Panc1 (cell line): ENCODE measurements at regions not wholly inside any gene's neighbourhood (a gene's known extent, or its start where the extent isn't known, plus 50 kb on each side); places are given as distances from the start of the nearest gene placed in this dataset.

Experiments used
- ATAC-seq: fragments of 200-7000 bp; cut with Tn5 transposase; 2 replicates; pipeline ENCODE4 v1.9.1; 2020; ENCODE audit warnings: mild to moderate bottlenecking, moderate library complexity
- BruUV-seq: library from RNA; stranded (reverse); fragments of 400-500 nt; replicated peaks from 2 replicates; lab custom pipeline; 2021; lab: Mats Ljungman, UMichigan
- CTCF ChIA-PET: fragments of 300-600 bp; sonication (Branson Sonifier 250); formaldehyde crosslinking; loops from one replicate; lab custom pipeline; 2022; ENCODE audit warnings: antibody characterized with exemption; lab: Charles Lee
- POLR2A ChIA-PET: fragments of 300-600 bp; sonication (Branson Sonifier 250); formaldehyde crosslinking; loops from one replicate; lab custom pipeline; 2022; ENCODE audit warnings: antibody characterized with exemption; lab: Charles Lee
- DNase-seq: peaks from one replicate; pipeline ENCODE4 v3.0.0-alpha.2; 2010; ENCODE audit warnings: low read depth, low spot score
- H3K27ac ChIP-seq: 2 replicates; pipeline ENCODE4 v1.5.1; 2011; ENCODE audit warnings: mild to moderate bottlenecking, low read length, inconsistent platforms
- H3K27me3 ChIP-seq: fragments of 200-500 bp; sonication (Bioruptor generic); 2 replicates; pipeline ENCODE4 v1.6.0; 2014; ENCODE audit warnings: low read length, inconsistent platforms; ENCODE audit not compliant: control insufficient read depth, insufficient read depth
- H3K36me3 ChIP-seq: fragments of 200-500 bp; sonication (Bioruptor generic); 2 replicates; pipeline ENCODE4 v1.5.1; 2014; ENCODE audit warnings: inconsistent platforms, mild to moderate bottlenecking, low read length, moderate library complexity; ENCODE audit not compliant: control insufficient read depth, insufficient read depth
- H3K4me1 ChIP-seq: 2 replicates; pipeline ENCODE4 v1.5.1; 2011; ENCODE audit warnings: inconsistent platforms, mild to moderate bottlenecking, low read length, moderate library complexity; ENCODE audit not compliant: control insufficient read depth, insufficient read depth
- H3K4me3 ChIP-seq, 2 experiments: 2 replicates each; pipeline ENCODE4 v1.5.1; 2011 to 2012; ENCODE audit warnings: low read depth in 2 of 2, low read length in 2 of 2, mild to moderate bottlenecking in 2 of 2, inconsistent platforms in 1 of 2, moderate library complexity in 1 of 2
- H3K9me3 ChIP-seq: fragments of 200-500 bp; sonication (Bioruptor generic); 2 replicates; pipeline ENCODE4 v1.5.1; 2014; ENCODE audit warnings: low read depth, mild to moderate bottlenecking, inconsistent platforms, low read length, moderate library complexity; ENCODE audit not compliant: control insufficient read depth, insufficient read depth
- POLR2AphosphoS5 ChIP-seq: IDR thresholded peaks from 2 replicates; pipeline ENCODE4 v1.6.1; 2012; ENCODE audit warnings: mild to moderate bottlenecking, low read depth, low read length, moderate library complexity
- SIN3A ChIP-seq: IDR thresholded peaks from 2 replicates; pipeline ENCODE4 v1.6.1; 2012; ENCODE audit warnings: low read depth, mild to moderate bottlenecking, low read length, moderate library complexity, borderline replicate concordance; ENCODE audit not compliant: insufficient read depth
- TCF7L2 ChIP-seq: IDR thresholded peaks from 2 replicates; pipeline ENCODE4 v1.6.1; 2011; ENCODE audit warnings: mild to moderate bottlenecking, low read depth, low read length, inconsistent platforms
- in situ Hi-C: cut with HindIII; loops from 2 replicates; pipeline ENCODE4 v1.10.0; 2016; ENCODE audit warnings: low sequenced_read_pairs, low pct_unique_long_range_greater_than_20kb
- intact Hi-C: fragments of 100-400 bp; cut with micrococcal nuclease; formaldehyde crosslinking; loops from one replicate; pipeline ENCODE4 v1.10.0; 2022; ENCODE audit not compliant: unreplicated experiment
- TF ChIP-seq, protein P1 (sequence below), 2 experiments: IDR thresholded peaks; 2 replicates each; pipeline ENCODE4 v1.6.1; 2011 to 2012; ENCODE audit warnings: low read depth in 2 of 2, control low read depth in 1 of 2, low read length in 1 of 2, mild to moderate bottlenecking in 1 of 2, moderate library complexity in 1 of 2; ENCODE audit not compliant: insufficient read depth in 1 of 2
- TF ChIP-seq, protein P2 (sequence below): fragments of 450-650 bp; IDR thresholded peaks from 2 replicates; pipeline ENCODE4 v1.5.1; 2017; ENCODE audit warnings: mild to moderate bottlenecking

DNA sequence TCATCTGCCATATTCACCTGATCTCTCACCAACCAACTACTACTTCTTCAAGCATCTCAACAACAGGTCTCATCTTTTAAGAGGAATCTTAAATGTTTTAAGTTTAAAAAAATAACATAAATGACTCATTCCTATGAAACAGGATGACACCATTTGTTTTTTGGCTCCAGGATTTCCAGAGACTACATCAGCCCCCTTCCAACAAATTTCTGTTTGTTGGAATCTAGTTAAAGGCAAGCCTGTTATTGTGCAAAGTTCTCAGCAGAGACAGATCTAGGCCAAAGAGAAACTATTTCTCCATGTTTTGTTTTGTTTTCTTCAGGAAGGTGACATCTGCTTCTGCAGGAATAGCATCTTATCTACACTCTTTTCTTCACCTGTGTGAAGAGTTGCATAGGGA is 204.8 kb upstream of the SH3BP4 start:
- ATAC-seq (no peak), DNase-seq (no peak)
- intact Hi-C loops: no loop called here
- ChIA-PET POLR2A (no interaction called here), CTCF (no interaction called here)
- TF ChIP-seq, protein P1, sequence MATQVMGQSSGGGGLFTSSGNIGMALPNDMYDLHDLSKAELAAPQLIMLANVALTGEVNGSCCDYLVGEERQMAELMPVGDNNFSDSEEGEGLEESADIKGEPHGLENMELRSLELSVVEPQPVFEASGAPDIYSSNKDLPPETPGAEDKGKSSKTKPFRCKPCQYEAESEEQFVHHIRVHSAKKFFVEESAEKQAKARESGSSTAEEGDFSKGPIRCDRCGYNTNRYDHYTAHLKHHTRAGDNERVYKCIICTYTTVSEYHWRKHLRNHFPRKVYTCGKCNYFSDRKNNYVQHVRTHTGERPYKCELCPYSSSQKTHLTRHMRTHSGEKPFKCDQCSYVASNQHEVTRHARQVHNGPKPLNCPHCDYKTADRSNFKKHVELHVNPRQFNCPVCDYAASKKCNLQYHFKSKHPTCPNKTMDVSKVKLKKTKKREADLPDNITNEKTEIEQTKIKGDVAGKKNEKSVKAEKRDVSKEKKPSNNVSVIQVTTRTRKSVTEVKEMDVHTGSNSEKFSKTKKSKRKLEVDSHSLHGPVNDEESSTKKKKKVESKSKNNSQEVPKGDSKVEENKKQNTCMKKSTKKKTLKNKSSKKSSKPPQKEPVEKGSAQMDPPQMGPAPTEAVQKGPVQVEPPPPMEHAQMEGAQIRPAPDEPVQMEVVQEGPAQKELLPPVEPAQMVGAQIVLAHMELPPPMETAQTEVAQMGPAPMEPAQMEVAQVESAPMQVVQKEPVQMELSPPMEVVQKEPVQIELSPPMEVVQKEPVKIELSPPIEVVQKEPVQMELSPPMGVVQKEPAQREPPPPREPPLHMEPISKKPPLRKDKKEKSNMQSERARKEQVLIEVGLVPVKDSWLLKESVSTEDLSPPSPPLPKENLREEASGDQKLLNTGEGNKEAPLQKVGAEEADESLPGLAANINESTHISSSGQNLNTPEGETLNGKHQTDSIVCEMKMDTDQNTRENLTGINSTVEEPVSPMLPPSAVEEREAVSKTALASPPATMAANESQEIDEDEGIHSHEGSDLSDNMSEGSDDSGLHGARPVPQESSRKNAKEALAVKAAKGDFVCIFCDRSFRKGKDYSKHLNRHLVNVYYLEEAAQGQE (IDR thresholded peaks at IDR 0.05; ENCODE audit: insufficient read depth in 1 of 2, low read depth in 2 of 2, low read length in 1 of 2): no peak
- TF ChIP-seq SIN3A: no peak
- TF ChIP-seq TCF7L2: no peak
- TF ChIP-seq, protein P2, sequence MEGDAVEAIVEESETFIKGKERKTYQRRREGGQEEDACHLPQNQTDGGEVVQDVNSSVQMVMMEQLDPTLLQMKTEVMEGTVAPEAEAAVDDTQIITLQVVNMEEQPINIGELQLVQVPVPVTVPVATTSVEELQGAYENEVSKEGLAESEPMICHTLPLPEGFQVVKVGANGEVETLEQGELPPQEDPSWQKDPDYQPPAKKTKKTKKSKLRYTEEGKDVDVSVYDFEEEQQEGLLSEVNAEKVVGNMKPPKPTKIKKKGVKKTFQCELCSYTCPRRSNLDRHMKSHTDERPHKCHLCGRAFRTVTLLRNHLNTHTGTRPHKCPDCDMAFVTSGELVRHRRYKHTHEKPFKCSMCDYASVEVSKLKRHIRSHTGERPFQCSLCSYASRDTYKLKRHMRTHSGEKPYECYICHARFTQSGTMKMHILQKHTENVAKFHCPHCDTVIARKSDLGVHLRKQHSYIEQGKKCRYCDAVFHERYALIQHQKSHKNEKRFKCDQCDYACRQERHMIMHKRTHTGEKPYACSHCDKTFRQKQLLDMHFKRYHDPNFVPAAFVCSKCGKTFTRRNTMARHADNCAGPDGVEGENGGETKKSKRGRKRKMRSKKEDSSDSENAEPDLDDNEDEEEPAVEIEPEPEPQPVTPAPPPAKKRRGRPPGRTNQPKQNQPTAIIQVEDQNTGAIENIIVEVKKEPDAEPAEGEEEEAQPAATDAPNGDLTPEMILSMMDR: no peak
- no peak for TF ChIP-seq POLR2AphosphoS5
- Histone ChIP-seq H3K27ac (no peak overlapping the region), H3K4me1 (no peaks in the 10 kb centered on the region), H3K36me3 (no peaks in the 10 kb centered on the region), H3K27me3 (no peaks in the 10 kb centered on the region), H3K9me3 (no peaks in the 10 kb centered on the region), H3K4me3 (no peak overlapping the region)
- in situ Hi-C loops: no loop called here
- no TSS peak for BruUV-seq

DNA sequence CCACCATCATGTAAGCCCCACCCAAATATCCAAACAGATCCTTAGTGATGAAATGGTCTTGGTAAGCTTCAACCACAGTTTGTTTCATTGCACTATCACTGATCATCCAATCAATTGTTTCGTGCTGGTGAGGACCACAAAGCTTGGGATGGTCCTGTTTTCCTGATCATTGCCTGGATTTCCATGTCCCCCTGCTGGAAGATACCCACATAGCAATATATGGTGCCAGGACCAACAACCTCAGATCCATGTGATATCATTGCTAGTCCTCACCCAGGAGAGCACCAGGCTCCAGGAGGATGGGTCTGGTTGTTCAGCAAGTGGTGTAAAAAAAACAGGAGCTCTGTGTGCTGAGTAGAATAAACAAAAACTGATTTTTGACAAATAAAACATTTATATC is 206.5 kb upstream of the SH3BP4 start:
- POLR2A ChIA-PET: no interaction called here

More for the DNA sequence above, 206.5 kb upstream of the SH3BP4 start:
- no peaks in the 10 kb centered on the region for H3K27me3 ChIP-seq
- TF ChIP-seq, protein P1 (IDR thresholded peaks at IDR 0.05; ENCODE audit: insufficient read depth in 1 of 2, low read depth in 2 of 2, low read length in 1 of 2): no peak
- TF ChIP-seq, protein P2: peak; percentile 37
- no peaks in the 10 kb centered on the region for H3K36me3 ChIP-seq
- H3K9me3 ChIP-seq: no peaks in the 10 kb centered on the region; the same call in 1 of the 2 replicates
- no peak for ATAC-seq
- BruUV-seq: no TSS peak
- intact Hi-C loops: no loop called here
- DNase-seq: no peak
- in situ Hi-C loops: no loop called here
- H3K27ac ChIP-seq: no peak overlapping the region
- no peak overlapping the region for H3K4me3 ChIP-seq
- CTCF ChIA-PET: no interaction called here
- no peaks in the 10 kb centered on the region for H3K4me1 ChIP-seq
